ENCODE measurements at regions not wholly inside any gene's neighbourhood (a gene's known extent, or its start where the extent isn't known, plus 50 kb on each side); places are given as distances from the start of the nearest gene placed in this dataset.

- 77 to 87% (median 81%) methylated on average over 7 of the region's 7 CpGs for WGBS, 4 donors
- Histone ChIP-seq H3K27ac (no peak overlapping the region), H3K36me3 (no peaks in the 10 kb centered on the region), H3K4me1 (no peaks in the 10 kb centered on the region), H3K9me3 (no peaks in the 10 kb centered on the region), H3K4me3 (no peak overlapping the region), H3K27me3 (peaks cover 0 to 8% (median 0%) of the 10 kb centered on the region in 9 donors)
- ATAC-seq (no peak), DNase-seq (no peak)
- intact Hi-C loops (cut with DNase I): no loop called here
- no peak for TF ChIP-seq POLR2A (IDR thresholded peaks at IDR 0.05)
- TF ChIP-seq CTCF (IDR thresholded peaks at IDR 0.05): no peak
Observed at GRCh38 chr10:123354521-123354920, 200.3 kb downstream of the BUB3 start.

GRCh38 chr10:123355748-123356481, 201.7 kb downstream of the BUB3 start:
- intact Hi-C loops (cut with DNase I): no loop called here
- Histone ChIP-seq H3K4me1 (no peaks in the 10 kb centered on the region), H3K27me3 (peaks cover 0 to 8% (median 0%) of the 10 kb centered on the region in 9 donors), H3K36me3 (no peaks in the 10 kb centered on the region), H3K9me3 (no peaks in the 10 kb centered on the region), H3K27ac (no peak overlapping the region), H3K4me3 (no peak overlapping the region)
- ATAC-seq (no peak), DNase-seq (no peak)
- WGBS, 4 donors: 64 to 70% (median 68%) methylated on average over 6 of the region's 6 CpGs
- TF ChIP-seq CTCF (IDR thresholded peaks at IDR 0.05) (no peak), POLR2A (IDR thresholded peaks at IDR 0.05) (no peak)

GRCh38 chr10:123356799-123357198, 202.6 kb downstream of the BUB3 start:
- intact Hi-C loops (cut with DNase I): no loop called here
- WGBS, 4 donors: 78 to 86% (median 83%) methylated on average over 5 of the region's 5 CpGs
- TF ChIP-seq POLR2A (IDR thresholded peaks at IDR 0.05) (no peak), CTCF (IDR thresholded peaks at IDR 0.05) (no peak)
- peaks cover 0 to 8% (median 0%) of the 10 kb centered on the region in 9 donors for H3K27me3 ChIP-seq
- H3K9me3 ChIP-seq: no peaks in the 10 kb centered on the region
- no peak overlapping the region for H3K4me3 ChIP-seq
- H3K27ac ChIP-seq: no peak overlapping the region
- no peaks in the 10 kb centered on the region for H3K36me3 ChIP-seq
- H3K4me1 ChIP-seq: no peaks in the 10 kb centered on the region
- no peak for ATAC-seq
- DNase-seq: no peak

- no peak for TF ChIP-seq POLR2A (IDR thresholded peaks at IDR 0.05)
- no peak for TF ChIP-seq CTCF (IDR thresholded peaks at IDR 0.05)
- ATAC-seq (no peak), DNase-seq (no peak)
- Histone ChIP-seq H3K9me3 (no peaks in the 10 kb centered on the region), H3K27ac (no peak overlapping the region), H3K4me3 (no peak overlapping the region), H3K36me3 (no peaks in the 10 kb centered on the region), H3K4me1 (no peaks in the 10 kb centered on the region), H3K27me3 (peaks cover 0 to 8% (median 0%) of the 10 kb centered on the region in 9 donors)
- intact Hi-C loops (cut with DNase I): no loop called here
- 68 to 82% (median 70%) methylated on average over 17 of the region's 17 CpGs for WGBS, 4 donors
Observed at GRCh38 chr10:123357421-123357930, 203.3 kb downstream of the BUB3 start.
